KG1 (cell line): ENCODE measurements at regions not wholly inside any gene's neighbourhood (a gene's known extent, or its start where the extent isn't known, plus 50 kb on each side); places are given as distances from the start of the nearest gene placed in this dataset.

Experiments
- DNase-seq: peaks from one replicate; lab custom pipeline; 2025; lab: John Stamatoyannopoulos, UW

GRCh38 chr6:80725156-80725930 lies 618.9 kb downstream of the BCKDHB start:
- DNase-seq, result no peak

GRCh38 chr6:80720824-80721223 lies 614.4 kb downstream of the BCKDHB start:
- no peak for DNase-seq

- no peak for DNase-seq
Measured at GRCh38 chr6:80714513-80714912, 608.0 kb downstream of the BCKDHB start.

GRCh38 chr6:80698459-80698858 lies 592.0 kb downstream of the BCKDHB start:
- DNase-seq, result no peak

GRCh38 chr6:80696268-80696667 lies 589.8 kb downstream of the BCKDHB start:
- DNase-seq, result no peak

- DNase-seq, result no peak
Measured at GRCh38 chr6:80690551-80691131, 584.2 kb downstream of the BCKDHB start.

- DNase-seq, result no peak
Measured at GRCh38 chr6:80689716-80690395, 583.4 kb downstream of the BCKDHB start.

GRCh38 chr6:80679992-80680391 lies 573.5 kb downstream of the BCKDHB start:
- no peak for DNase-seq

GRCh38 chr6:80676386-80676785 lies 569.9 kb downstream of the BCKDHB start:
- DNase-seq, result no peak

GRCh38 chr6:80674669-80675068 lies 568.2 kb downstream of the BCKDHB start:
- no peak for DNase-seq

GRCh38 chr6:80673367-80673766 lies 566.9 kb downstream of the BCKDHB start:
- no peak for DNase-seq

GRCh38 chr6:80667006-80667405 lies 560.5 kb downstream of the BCKDHB start:
- DNase-seq, result no peak

GRCh38 chr6:80658926-80659325 lies 552.5 kb downstream of the BCKDHB start:
- DNase-seq, result no peak

GRCh38 chr6:80647156-80647555 lies 540.7 kb downstream of the BCKDHB start:
- DNase-seq, result no peak

- no peak for DNase-seq
Measured at GRCh38 chr6:80643881-80644280, 537.4 kb downstream of the BCKDHB start.

- DNase-seq, result no peak
Measured at GRCh38 chr6:80642452-80642851, 536.0 kb downstream of the BCKDHB start.

- no peak for DNase-seq
Measured at GRCh38 chr6:80641591-80641990, 535.1 kb downstream of the BCKDHB start.

- no peak for DNase-seq
Measured at GRCh38 chr6:80640176-80640575, 533.7 kb downstream of the BCKDHB start.

- no peak for DNase-seq
Measured at GRCh38 chr6:80639181-80639629, 532.7 kb downstream of the BCKDHB start.

GRCh38 chr6:80638213-80639055 lies 532.0 kb downstream of the BCKDHB start:
- no peak for DNase-seq

- DNase-seq, result no peak
Measured at GRCh38 chr6:80637312-80637711, 530.8 kb downstream of the BCKDHB start.

- no peak for DNase-seq
Measured at GRCh38 chr6:80636689-80637088, 530.2 kb downstream of the BCKDHB start.
